Prostate gland (tissue), 2 donors: ENCODE measurements at regions not wholly inside any gene's neighbourhood (a gene's known extent, or its start where the extent isn't known, plus 50 kb on each side); places are given as distances from the start of the nearest gene placed in this dataset.

ENCODE experiments used
- DNase-seq: peaks from one replicate; pipeline ENCODE4 v3.0.0-alpha.2; 2019; ENCODE audit warnings: low spot score
- H3K27ac ChIP-seq, 2 donors: fragments of 200-600 bp; sonication (generic); 2 replicates each; pipeline ENCODE4 v1.5.1; 2017 to 2019
- H3K27me3 ChIP-seq: fragments of 200-600 bp; sonication (generic); replicated peaks from 2 replicates; pipeline ENCODE4 v1.5.1; 2019; ENCODE audit not compliant: insufficient read depth
- H3K36me3 ChIP-seq, 2 donors: fragments of 200-600 bp; sonication (generic); 1 replicate in 1 of 2; 2 replicates in 1 of 2; pipeline versions ENCODE4 v1.5.1 to v1.8.1; 2017 to 2019
- H3K4me1 ChIP-seq: fragments of 200-600 bp; sonication (generic); replicated peaks from 2 replicates; pipeline ENCODE4 v1.5.1; 2019
- H3K4me3 ChIP-seq, 2 donors: fragments of 200-600 bp; sonication (generic); 2 replicates each; pipeline ENCODE4 v1.5.1; 2017 to 2019
- H3K9me3 ChIP-seq: fragments of 200-600 bp; sonication (generic); 2 replicates; pipeline ENCODE4 v1.5.1; 2017
- CTCF ChIP-seq, 4 experiments: fragments of 200-600 bp in 2 of 4; fragments of 450-650 bp in 2 of 4; sonication (generic) in 2 of 4; IDR thresholded peaks; 1 replicate in 3 of 4; 2 replicates in 1 of 4; pipeline ENCODE4 v1.5.1; 2016 to 2019; ENCODE audit warnings: antibody characterized with exemption in 4 of 4, mild to moderate bottlenecking in 2 of 4, moderate library complexity in 2 of 4
- POLR2A ChIP-seq: fragments of 450-650 bp; IDR thresholded peaks from one replicate; pipeline ENCODE4 v1.6.1; 2016; ENCODE audit warnings: antibody characterized with exemption, mild to moderate bottlenecking
- POLR2AphosphoS5 ChIP-seq: sonication (generic); formaldehyde crosslinking; IDR thresholded peaks from one replicate; pipeline ENCODE4 v1.6.1; 2017; ENCODE audit warnings: antibody characterized with exemption
- WGBS: methylation state at CpG from one replicate; pipeline ENCODE4 v1.1.5; 2018; 5-methylcytosine and 5-hydroxymethylcytosine counted together
- intact Hi-C: fragments of 100-400 bp; cut with DNase I; formaldehyde crosslinking; loops from one replicate; pipeline ENCODE4 v1.14.2; 2022

GRCh38 chr2:190794790-190795189 is 85.8 kb upstream of the GLS start:
- H3K4me3 ChIP-seq, result no peak overlapping the region
- no peak for TF ChIP-seq CTCF (IDR thresholded peaks at IDR 0.05)
- TF ChIP-seq POLR2AphosphoS5, result no peak
- no peak for TF ChIP-seq POLR2A
- no peaks in the 10 kb centered on the region for H3K9me3 ChIP-seq
- no peak overlapping the region for H3K27ac ChIP-seq
- H3K36me3 ChIP-seq, result no peaks in the 10 kb centered on the region
- H3K27me3 ChIP-seq, result no peaks in the 10 kb centered on the region
- intact Hi-C loops, result no loop called here
- no peak for DNase-seq
- H3K4me1 ChIP-seq, result no peaks in the 10 kb centered on the region

GRCh38 chr2:190795686-190796085 is 84.9 kb upstream of the GLS start:
- Histone ChIP-seq H3K36me3 (no peaks in the 10 kb centered on the region), H3K27ac (no peak overlapping the region), H3K4me3 (no peak overlapping the region), H3K9me3 (no peaks in the 10 kb centered on the region), H3K4me1 (no peaks in the 10 kb centered on the region), H3K27me3 (no peaks in the 10 kb centered on the region)
- intact Hi-C loops, result no loop called here
- no peak for DNase-seq
- TF ChIP-seq POLR2A (no peak), CTCF (IDR thresholded peaks at IDR 0.05) (no peak), POLR2AphosphoS5 (no peak)

- no peak for DNase-seq
- Histone ChIP-seq H3K4me1 (no peaks in the 10 kb centered on the region), H3K4me3 (no peak overlapping the region), H3K36me3 (no peaks in the 10 kb centered on the region), H3K27me3 (no peaks in the 10 kb centered on the region), H3K9me3 (no peaks in the 10 kb centered on the region), H3K27ac (no peak overlapping the region)
- no peak for TF ChIP-seq POLR2AphosphoS5
- intact Hi-C loops, result loop anchor here (10.0 kb wide), 2 partner anchors 265 to 425 kb away; partner anchors contain the start of gene NEMP2
These were observed 80.6 kb upstream of the GLS start for GRCh38 chr2:190799999-190800398.

- WGBS, result 66% methylated on average over 1 of the region's 1 CpG
- intact Hi-C loops, result loop anchor here (10.0 kb wide), 2 partner anchors 266 to 426 kb away; partner anchors contain the start of gene NEMP2
- TF ChIP-seq CTCF (IDR thresholded peaks at IDR 0.05), result no peak
- TF ChIP-seq POLR2A, result no peak
- no peak for TF ChIP-seq POLR2AphosphoS5
These were observed 80.1 kb upstream of the GLS start for GRCh38 chr2:190800528-190800927.

GRCh38 chr2:190802129-190802528 is 78.5 kb upstream of the GLS start:
- Histone ChIP-seq H3K4me3 (no peak overlapping the region), H3K27me3 (no peaks in the 10 kb centered on the region), H3K27ac (no peak overlapping the region), H3K36me3 (no peaks in the 10 kb centered on the region), H3K4me1 (no peaks in the 10 kb centered on the region), H3K9me3 (no peaks in the 10 kb centered on the region)
- TF ChIP-seq CTCF (IDR thresholded peaks at IDR 0.05) (no peak), POLR2A (no peak), POLR2AphosphoS5 (no peak)
- intact Hi-C loops, result loop anchor here (10.0 kb wide), 2 partner anchors 267 to 427 kb away; partner anchors contain the start of gene NEMP2
- no peak for DNase-seq
- WGBS, result 86% methylated on average over 3 of the region's 3 CpGs

More at GRCh38 chr2:190800528-190800927, 80.1 kb upstream of the GLS start:
- no peak overlapping the region for H3K27ac ChIP-seq
- no peaks in the 10 kb centered on the region for H3K36me3 ChIP-seq
- no peaks in the 10 kb centered on the region for H3K9me3 ChIP-seq
- H3K27me3 ChIP-seq, result no peaks in the 10 kb centered on the region
- no peak overlapping the region for H3K4me3 ChIP-seq
- DNase-seq, result no peak
- no peaks in the 10 kb centered on the region for H3K4me1 ChIP-seq
